ENCODE measurements at regions not wholly inside any gene's neighbourhood (a gene's known extent, or its start where the extent isn't known, plus 50 kb on each side); places are given as distances from the start of the nearest gene placed in this dataset.
"Not testable (repeated sequence)": the region's sequence is repeated elsewhere in the genome, so short reads cannot be mapped to it uniquely, and the experiment has no call there.

GRCh38 chr1:174105086-174105485, 54.2 kb upstream of the RABGAP1L start:
- H3K4me3 ChIP-seq (ENCODE audit: low read depth, low read length), result no peak overlapping the region
- TF ChIP-seq CTCF (conservative IDR thresholded peaks at IDR 0.05; ENCODE audit: low read depth, low read length), result no peak
- DNase-seq (ENCODE audit: low read depth), result no peak

- no peak for DNase-seq (ENCODE audit: low read depth)
- no peak for TF ChIP-seq CTCF (conservative IDR thresholded peaks at IDR 0.05; ENCODE audit: low read depth, low read length)
- no peak overlapping the region for H3K4me3 ChIP-seq (ENCODE audit: low read depth, low read length)
Measured at GRCh38 chr1:174103766-174104165, 55.6 kb upstream of the RABGAP1L start.

- not testable (repeated sequence) for H3K4me3 ChIP-seq (ENCODE audit: low read depth, low read length); DNase-seq (ENCODE audit: low read depth)
Measured at GRCh38 chr1:174101976-174102375, 57.3 kb upstream of the RABGAP1L start.

- no peak for TF ChIP-seq CTCF (conservative IDR thresholded peaks at IDR 0.05; ENCODE audit: low read depth, low read length)
- DNase-seq (ENCODE audit: low read depth), result no peak
- H3K4me3 ChIP-seq (ENCODE audit: low read depth, low read length), result no peak overlapping the region
Measured at GRCh38 chr1:174097426-174097825, 61.9 kb upstream of the RABGAP1L start.

- TF ChIP-seq CTCF (conservative IDR thresholded peaks at IDR 0.05; ENCODE audit: low read depth, low read length), result peak; percentile 22
- peak; percentile 28 for DNase-seq (ENCODE audit: low read depth)
- not testable (repeated sequence) for H3K4me3 ChIP-seq (ENCODE audit: low read depth, low read length)
Measured at GRCh38 chr1:174093789-174094188, 65.5 kb upstream of the RABGAP1L start.

- DNase-seq (ENCODE audit: low read depth), result no peak
- TF ChIP-seq CTCF (conservative IDR thresholded peaks at IDR 0.05; ENCODE audit: low read depth, low read length), result no peak
- H3K4me3 ChIP-seq (ENCODE audit: low read depth, low read length), result no peak overlapping the region
Measured at GRCh38 chr1:174090471-174090870, 68.3 kb upstream of the RC3H1 start.

GRCh38 chr1:174080819-174081218, 58.7 kb upstream of the RC3H1 start:
- no peak for DNase-seq (ENCODE audit: low read depth)
- H3K4me3 ChIP-seq (ENCODE audit: low read depth, low read length), result no peak overlapping the region
- no peak for TF ChIP-seq CTCF (conservative IDR thresholded peaks at IDR 0.05; ENCODE audit: low read depth, low read length)

GRCh38 chr1:174079796-174080195, 57.6 kb upstream of the RC3H1 start:
- no peak for TF ChIP-seq CTCF (conservative IDR thresholded peaks at IDR 0.05; ENCODE audit: low read depth, low read length)
- H3K4me3 ChIP-seq (ENCODE audit: low read depth, low read length), result no peak overlapping the region
- DNase-seq (ENCODE audit: low read depth), result no peak

- not testable (repeated sequence) for H3K4me3 ChIP-seq (ENCODE audit: low read depth, low read length); DNase-seq (ENCODE audit: low read depth)
Measured at GRCh38 chr1:174078916-174079315, 56.8 kb upstream of the RC3H1 start.
